Dermis blood vessel endothelial cell (primary cell): ENCODE measurements at regions not wholly inside any gene's neighbourhood (a gene's known extent, or its start where the extent isn't known, plus 50 kb on each side); places are given as distances from the start of the nearest gene placed in this dataset.
"Not testable (repeated sequence)": the region's sequence is repeated elsewhere in the genome, so short reads cannot be mapped to it uniquely, and the experiment has no call there.

Source experiments
- DNase-seq: peaks from one replicate; pipeline ENCODE4 v3.0.0; 2010

- no peak for DNase-seq
These were observed 796.0 kb upstream of the CDH8 start for GRCh38 chr16:62832214-62832613.

GRCh38 chr16:62831235-62831850 lies 795.1 kb upstream of the CDH8 start:
- no peak for DNase-seq

- no peak for DNase-seq
These were observed 793.4 kb upstream of the CDH8 start for GRCh38 chr16:62829607-62830006.

GRCh38 chr16:62829084-62829483 lies 792.8 kb upstream of the CDH8 start:
- no peak for DNase-seq

- no peak for DNase-seq
These were observed 785.6 kb upstream of the CDH8 start for GRCh38 chr16:62821824-62822223.

GRCh38 chr16:62816971-62817519 lies 780.8 kb upstream of the CDH8 start:
- no peak for DNase-seq

- DNase-seq, result no peak
These were observed 778.7 kb upstream of the CDH8 start for GRCh38 chr16:62814891-62815290.

- no peak for DNase-seq
These were observed 769.1 kb upstream of the CDH8 start for GRCh38 chr16:62805221-62805857.

- no peak for DNase-seq
These were observed 758.5 kb upstream of the CDH8 start for GRCh38 chr16:62794724-62795123.

GRCh38 chr16:62780081-62780480 lies 743.8 kb upstream of the CDH8 start:
- DNase-seq, result not testable (repeated sequence)

GRCh38 chr16:62764572-62764971 lies 728.3 kb upstream of the CDH8 start:
- no peak for DNase-seq

- DNase-seq, result no peak
These were observed 724.2 kb upstream of the CDH8 start for GRCh38 chr16:62760398-62760797.

GRCh38 chr16:62755938-62756337 lies 719.7 kb upstream of the CDH8 start:
- DNase-seq, result no peak

GRCh38 chr16:62752854-62753253 lies 716.6 kb upstream of the CDH8 start:
- no peak for DNase-seq

GRCh38 chr16:62751218-62751617 lies 715.0 kb upstream of the CDH8 start:
- DNase-seq, result no peak

GRCh38 chr16:62741692-62742091 lies 705.5 kb upstream of the CDH8 start:
- DNase-seq, result no peak

GRCh38 chr16:62738666-62739460 lies 702.6 kb upstream of the CDH8 start:
- no peak for DNase-seq

GRCh38 chr16:62732092-62732491 lies 695.9 kb upstream of the CDH8 start:
- no peak for DNase-seq

GRCh38 chr16:62724670-62725269 lies 688.5 kb upstream of the CDH8 start:
- not testable (repeated sequence) for DNase-seq

- DNase-seq, result no peak
These were observed 684.4 kb upstream of the CDH8 start for GRCh38 chr16:62720651-62721050.

GRCh38 chr16:62717026-62717425 lies 680.8 kb upstream of the CDH8 start:
- DNase-seq, result no peak

- DNase-seq, result no peak
These were observed 679.5 kb upstream of the CDH8 start for GRCh38 chr16:62715701-62716100.

GRCh38 chr16:62712566-62712965 lies 676.3 kb upstream of the CDH8 start:
- no peak for DNase-seq
